ENCODE measurements at regions not wholly inside any gene's neighbourhood (a gene's known extent, or its start where the extent isn't known, plus 50 kb on each side); places are given as distances from the start of the nearest gene placed in this dataset.

GRCh38 chr10:43928425-43928968 lies 279.8 kb upstream of the ZNF32 start:
- TF ChIP-seq CTCF (IDR thresholded peaks at IDR 0.05; ENCODE audit: borderline replicate concordance, extremely low read depth, low read length, poor library complexity, severe bottlenecking) = no peak
- TF ChIP-seq EZH2 (IDR thresholded peaks at IDR 0.05; ENCODE audit: borderline replicate concordance, low read depth, low read length, severe bottlenecking) = no peak
